ENCODE measurements at regions not wholly inside any gene's neighbourhood (a gene's known extent, or its start where the extent isn't known, plus 50 kb on each side); places are given as distances from the start of the nearest gene placed in this dataset.

DNA sequence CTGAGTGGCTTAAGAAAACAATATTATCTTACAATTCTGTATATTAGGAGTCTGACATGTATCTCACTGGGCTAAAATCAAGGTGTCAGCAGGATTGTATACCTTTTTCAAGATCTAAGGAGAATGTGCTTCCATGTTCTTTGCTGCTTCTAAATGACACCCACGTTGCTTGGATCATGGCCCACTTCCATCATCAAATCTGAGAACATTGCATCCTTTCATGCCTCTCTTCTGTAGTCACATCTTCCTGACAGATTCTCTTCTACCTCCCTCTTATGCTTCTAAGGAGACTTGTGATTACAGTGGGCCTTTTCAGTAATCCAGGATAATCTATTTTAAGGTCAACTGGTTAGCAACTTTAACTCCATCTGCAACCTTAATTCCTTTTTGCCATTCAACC lies 499.4 kb downstream of the FAM181B start:
- Histone ChIP-seq H2AFZ (replicated peaks; ENCODE audit: low read length, poor library complexity) (no peak overlapping the region), H2AK9ac (replicated peaks; ENCODE audit: low read depth, low read length, poor library complexity) (no peak overlapping the region), H3K4ac (ENCODE audit: low read depth, low read length) (no peak overlapping the region), H3K18ac (ENCODE audit: low read depth, low read length) (no peak overlapping the region), H3K56ac (ENCODE audit: extremely low read depth, insufficient read depth, low read length) (no peak overlapping the region), H2BK5ac (ENCODE audit: low read depth, low read length, poor library complexity, severe bottlenecking) (no peak overlapping the region), H3K27me3 (ENCODE audit: control insufficient read depth, insufficient read depth, low read length) (no peaks in the 10 kb centered on the region), H3K79me1 (ENCODE audit: low read depth in 1 of 2, low read length in 2 of 2) (no peaks in the 10 kb centered on the region), H3K4me1 (ENCODE audit: control insufficient read depth, insufficient read depth, low read length) (no peaks in the 10 kb centered on the region), H3K27ac (ENCODE audit: insufficient read depth, low read length) (no peak overlapping the region), H3K23ac (ENCODE audit: low read depth, low read length) (no peak overlapping the region), H2AK5ac (ENCODE audit: low read depth, low read length) (no peak overlapping the region), H3K9me1 (ENCODE audit: insufficient read depth, low read length) (no peaks in the 10 kb centered on the region), H2BK15ac (ENCODE audit: low read depth, low read length) (no peak overlapping the region), H3K36me3 (ENCODE audit: control insufficient read depth, insufficient read depth, low read length) (no peaks in the 10 kb centered on the region), H3K4me2 (ENCODE audit: low read depth, low read length) (no peak overlapping the region), H3K9me3 (ENCODE audit: control insufficient read depth, insufficient read depth, low read length) (0 out of 2 replicates have a peak, but pooled peaks cover 4% of the 10 kb centered on the region), H2BK20ac (ENCODE audit: low read depth, low read length) (no peak overlapping the region), H4K20me1 (ENCODE audit: insufficient read depth, low read length) (no peaks in the 10 kb centered on the region), H2BK120ac (ENCODE audit: low read depth, low read length) (no peak overlapping the region), H4K5ac (ENCODE audit: low read depth, low read length) (no peak overlapping the region), H4K8ac (ENCODE audit: low read depth in 2 of 2, low read length in 2 of 2) (no peak overlapping the region), H3K14ac (replicated peaks; ENCODE audit: low read depth, low read length) (no peak overlapping the region), H3K4me3 (ENCODE audit: insufficient read depth, low read depth, low read length) (no peak overlapping the region), H3K9ac (ENCODE audit: low read depth, low read length) (no peak overlapping the region), H4K91ac (ENCODE audit: insufficient read depth, low read depth, low read length) (no peak overlapping the region)
- intact Hi-C loops (cut with micrococcal nuclease): no loop called here
- in situ Hi-C loops (cut with MboI; ENCODE audit: low sequenced_read_pairs): no loop called here
- dilution Hi-C loops (cut with HindIII; ENCODE audit: low sequenced_read_pairs, unreplicated experiment): no loop called here
- POLR2A ChIA-PET (ENCODE audit: unreplicated experiment): no interaction called here
- DNase-seq (no peak), ATAC-seq (ENCODE audit: low read depth) (no peak)
- CTCF ChIA-PET: no interaction called here
- no TSS peak for BruUV-seq (replicated peaks)
- TF ChIP-seq CHD1 (IDR thresholded peaks at IDR 0.05; ENCODE audit: low read depth, low read length) (no peak), SMC3 (IDR thresholded peaks at IDR 0.05; ENCODE audit: low read depth, low read length) (no peak), RFX5 (IDR thresholded peaks at IDR 0.05; ENCODE audit: low read depth, low read length) (no peak), RCOR1 (IDR thresholded peaks at IDR 0.05; ENCODE audit: insufficient replicate concordance, low read length) (no peak)
- WGBS, 2 experiments (ENCODE audit: extremely low coverage in 2 of 2, insufficient read length in 1 of 2): no CpG with 5 or more reads among the region's 1 CpG
